Activated CD8-positive, alpha-beta T cell treated with anti-CD3 and anti-CD28 coated beads for 36 hours (primary cell): ENCODE measurements at regions not wholly inside any gene's neighbourhood (a gene's known extent, or its start where the extent isn't known, plus 50 kb on each side); places are given as distances from the start of the nearest gene placed in this dataset.

Experiments used
- ATAC-seq: fragments of 200-7000 bp; cut with Tn5 transposase; one replicate; pipeline ENCODE4 v1.10.0; 2021; ENCODE audit warnings: mild to moderate bottlenecking, moderate library complexity
- CTCF ChIA-PET: fragments of 350-600 bp; sonication (Branson Sonifier 250); formaldehyde crosslinking; loops from one replicate; lab custom pipeline; 2021; ENCODE audit warnings: antibody characterized with exemption; lab: Charles Lee
- POLR2A ChIA-PET: fragments of 350-600 bp; sonication (Branson Sonifier 250); formaldehyde crosslinking; loops from one replicate; lab custom pipeline; 2021; ENCODE audit warnings: antibody characterized with exemption; lab: Charles Lee
- DNase-seq: peaks from one replicate; pipeline ENCODE4 v3.0.0-alpha.2; 2020
- H3K27ac Mint-ChIP-seq: one replicate; pipeline ENCODE4 v1.8.0; 2021; ENCODE audit warnings: mild to moderate bottlenecking, mixed read lengths
- H3K27me3 Mint-ChIP-seq: one replicate; pipeline ENCODE4 v1.8.0; 2021; ENCODE audit warnings: mixed read lengths
- H3K36me3 Mint-ChIP-seq: one replicate; pipeline ENCODE4 v1.8.0; 2021; ENCODE audit warnings: low read depth, mixed read lengths
- H3K4me1 Mint-ChIP-seq: one replicate; pipeline ENCODE4 v1.8.0; 2021; ENCODE audit warnings: low read depth, mixed read lengths
- H3K4me3 Mint-ChIP-seq: one replicate; pipeline ENCODE4 v1.8.0; 2021; ENCODE audit warnings: mild to moderate bottlenecking, moderate library complexity, mixed read lengths
- H3K9me3 Mint-ChIP-seq: one replicate; pipeline ENCODE4 v1.8.0; 2021; ENCODE audit warnings: mixed read lengths
- CTCF ChIP-seq: fragments of 200-600 bp; IDR thresholded peaks from one replicate; pipeline ENCODE4 v1.8.0; 2022; ENCODE audit warnings: antibody characterized with exemption, mild to moderate bottlenecking
- intact Hi-C: fragments of 100-400 bp; cut with micrococcal nuclease; formaldehyde crosslinking; loops from one replicate; pipeline ENCODE4 v1.10.0; 2022

GRCh38 chr5:125602184-125602583 lies 821.0 kb upstream of the GRAMD2B start:
- Mint-ChIP-seq H3K9me3 (peaks cover 2% of the 10 kb centered on the region), H3K27me3 (no peaks in the 10 kb centered on the region), H3K27ac (no peak overlapping the region), H3K36me3 (no peaks in the 10 kb centered on the region), H3K4me3 (no peak overlapping the region), H3K4me1 (no peaks in the 10 kb centered on the region)
- ATAC-seq: no peak
- POLR2A ChIA-PET: no interaction called here
- TF ChIP-seq CTCF: no peak
- intact Hi-C loops: no loop called here
- no peak for DNase-seq
- CTCF ChIA-PET: no interaction called here

- Mint-ChIP-seq H3K4me3 (no peak overlapping the region), H3K27ac (no peak overlapping the region), H3K27me3 (no peaks in the 10 kb centered on the region), H3K36me3 (no peaks in the 10 kb centered on the region), H3K4me1 (no peaks in the 10 kb centered on the region), H3K9me3 (peaks cover 2% of the 10 kb centered on the region)
- no peak for TF ChIP-seq CTCF
- CTCF ChIA-PET: no interaction called here
- intact Hi-C loops: no loop called here
- ATAC-seq (no peak), DNase-seq (no peak)
- POLR2A ChIA-PET: no interaction called here
Observed at GRCh38 chr5:125603321-125603720, 819.9 kb upstream of the GRAMD2B start.

- TF ChIP-seq CTCF: no peak
- Mint-ChIP-seq H3K4me3 (no peak overlapping the region), H3K27ac (no peak overlapping the region), H3K36me3 (no peaks in the 10 kb centered on the region), H3K9me3 (peaks cover 2% of the 10 kb centered on the region), H3K27me3 (no peaks in the 10 kb centered on the region), H3K4me1 (no peaks in the 10 kb centered on the region)
- ChIA-PET POLR2A (no interaction called here), CTCF (no interaction called here)
- no peak for ATAC-seq
- no peak for DNase-seq
- intact Hi-C loops: no loop called here
Observed at GRCh38 chr5:125604104-125604503, 819.1 kb upstream of the GRAMD2B start.

GRCh38 chr5:125607018-125607417 lies 816.2 kb upstream of the GRAMD2B start:
- no peaks in the 10 kb centered on the region for H3K4me1 Mint-ChIP-seq
- no peak overlapping the region for H3K27ac Mint-ChIP-seq
- POLR2A ChIA-PET: no interaction called here
- no peak for TF ChIP-seq CTCF
- no peak for DNase-seq
- H3K4me3 Mint-ChIP-seq: no peak overlapping the region
- no peak for ATAC-seq
- CTCF ChIA-PET: no interaction called here
- no peaks in the 10 kb centered on the region for H3K27me3 Mint-ChIP-seq
- H3K36me3 Mint-ChIP-seq: no peaks in the 10 kb centered on the region
- peaks cover 5% of the 10 kb centered on the region for H3K9me3 Mint-ChIP-seq
- intact Hi-C loops: no loop called here

GRCh38 chr5:125609011-125609410 lies 814.2 kb upstream of the GRAMD2B start:
- ATAC-seq (no peak), DNase-seq (no peak)
- peaks cover 10% of the 10 kb centered on the region for H3K9me3 Mint-ChIP-seq
- no peak overlapping the region for H3K4me3 Mint-ChIP-seq
- intact Hi-C loops: no loop called here
- H3K27ac Mint-ChIP-seq: no peak overlapping the region
- ChIA-PET POLR2A (no interaction called here), CTCF (no interaction called here)
- H3K27me3 Mint-ChIP-seq: no peaks in the 10 kb centered on the region
- TF ChIP-seq CTCF: no peak
- no peaks in the 10 kb centered on the region for H3K36me3 Mint-ChIP-seq
- no peaks in the 10 kb centered on the region for H3K4me1 Mint-ChIP-seq
